ENCODE measurements at regions not wholly inside any gene's neighbourhood (a gene's known extent, or its start where the extent isn't known, plus 50 kb on each side); places are given as distances from the start of the nearest gene placed in this dataset.
"Not testable (repeated sequence)": the region's sequence is repeated elsewhere in the genome, so short reads cannot be mapped to it uniquely, and the experiment has no call there.

GRCh38 chr11:71723991-71724390, 109.0 kb upstream of the DEFB108B start:
- peak; percentile 44 for DNase-seq

GRCh38 chr11:71730748-71731147, 102.3 kb upstream of the DEFB108B start:
- not testable (repeated sequence) for DNase-seq

- not testable (repeated sequence) for DNase-seq
Measured at GRCh38 chr11:71734368-71734767, 98.6 kb upstream of the DEFB108B start.

- not testable (repeated sequence) for DNase-seq
Measured at GRCh38 chr11:71738317-71738716, 94.7 kb upstream of the DEFB108B start.

- not testable (repeated sequence) for DNase-seq
Measured at GRCh38 chr11:71743385-71743784, 89.6 kb upstream of the DEFB108B start.

GRCh38 chr11:71745656-71746055, 87.3 kb upstream of the DEFB108B start:
- DNase-seq, result not testable (repeated sequence)

- DNase-seq, result not testable (repeated sequence)
Measured at GRCh38 chr11:71746263-71746662, 86.7 kb upstream of the DEFB108B start.

GRCh38 chr11:71748965-71749620, 83.9 kb upstream of the DEFB108B start:
- not testable (repeated sequence) for DNase-seq

GRCh38 chr11:71750908-71751307, 82.1 kb upstream of the DEFB108B start:
- not testable (repeated sequence) for DNase-seq

GRCh38 chr11:71764695-71765491, 68.1 kb upstream of the DEFB108B start:
- peak; percentile 77 for DNase-seq

- DNase-seq, result not testable (repeated sequence)
Measured at GRCh38 chr11:71767016-71767415, 66.0 kb upstream of the DEFB108B start.

GRCh38 chr11:71772193-71772592, 60.8 kb upstream of the DEFB108B start:
- DNase-seq, result not testable (repeated sequence)

- DNase-seq, result no peak
Measured at GRCh38 chr11:71774603-71775222, 58.3 kb upstream of the DEFB108B start.

GRCh38 chr11:71780116-71780515, 52.9 kb upstream of the DEFB108B start:
- peak; percentile 28 for DNase-seq

GRCh38 chr11:71780771-71781170, 52.2 kb upstream of the DEFB108B start:
- not testable (repeated sequence) for DNase-seq

- not testable (repeated sequence) for DNase-seq
Measured at GRCh38 chr11:71781491-71781890, 51.5 kb upstream of the DEFB108B start.

- DNase-seq, result not testable (repeated sequence)
Measured at GRCh38 chr11:71782229-71782861, 50.7 kb upstream of the DEFB108B start.

GRCh38 chr11:71783191-71783590, 49.8 kb upstream of the DEFB108B start:
- not testable (repeated sequence) for DNase-seq
